SU-DHL-6 (cell line): ENCODE measurements at regions not wholly inside any gene's neighbourhood (a gene's known extent, or its start where the extent isn't known, plus 50 kb on each side); places are given as distances from the start of the nearest gene placed in this dataset.

Source experiments
- H2AFZ ChIP-seq: fragments of 200-600 bp; sonication (generic); 2 replicates; pipeline ENCODE4 v1.6.1; 2014; ENCODE audit warnings: low read depth, mild to moderate bottlenecking, moderate library complexity, mixed read lengths, antibody characterized with exemption, low read length; ENCODE audit not compliant: severe bottlenecking
- H3F3A ChIP-seq: fragments of 200-600 bp; shearing (Covaris generic); 2 replicates; pipeline ENCODE4 v1.6.0; 2016; ENCODE audit warnings: antibody characterized with exemption, mild to moderate bottlenecking; ENCODE audit not compliant: insufficient read depth
- H3K27ac ChIP-seq: fragments of 200-600 bp; sonication (generic); 2 replicates; pipeline ENCODE4 v1.5.1; 2016; ENCODE audit warnings: low read depth, mild to moderate bottlenecking, low read length, moderate library complexity, mixed read lengths
- H3K27me3 ChIP-seq: fragments of 200-600 bp; sonication (generic), shearing (Covaris generic); 2 replicates; pipeline ENCODE4 v1.6.0; 2014; ENCODE audit warnings: mild to moderate bottlenecking, low read length
- H3K36me3 ChIP-seq: fragments of 200-600 bp; sonication (generic); 2 replicates; pipeline ENCODE4 v1.6.1; 2014; ENCODE audit warnings: mild to moderate bottlenecking, low read length, mixed read lengths
- H3K4me2 ChIP-seq: fragments of 300-600, 200-600 bp; shearing (Covaris generic), sonication (generic); 2 replicates; pipeline ENCODE4 v1.6.0; 2014; ENCODE audit warnings: low read length, low read depth, mild to moderate bottlenecking; ENCODE audit not compliant: poor library complexity, severe bottlenecking
- H3K4me3 ChIP-seq: fragments of 200-600 bp; sonication (generic); 2 replicates; pipeline ENCODE4 v1.5.1; 2014; ENCODE audit warnings: antibody characterized with exemption, low read length, mild to moderate bottlenecking, mixed read lengths; ENCODE audit not compliant: insufficient read depth, poor library complexity, severe bottlenecking
- H3K79me2 ChIP-seq: fragments of 200-600 bp; sonication (generic); 2 replicates; pipeline ENCODE4 v1.6.1; 2014; ENCODE audit warnings: mild to moderate bottlenecking, low read length, moderate library complexity; ENCODE audit not compliant: insufficient read depth
- H3K9ac ChIP-seq: fragments of 200-600 bp; sonication (generic); 2 replicates; pipeline ENCODE4 v1.7.0; 2014; ENCODE audit warnings: mild to moderate bottlenecking, low read length
- H3K9me2 ChIP-seq: fragments of 200-600 bp; sonication (generic); replicated peaks from 2 replicates; pipeline ENCODE4 v1.6.1; 2014; ENCODE audit warnings: low read length; ENCODE audit not compliant: insufficient read depth
- H3K9me3 ChIP-seq: fragments of 200-600 bp; sonication (generic); 2 replicates; pipeline ENCODE4 v1.6.1; 2014; ENCODE audit warnings: low read length, mixed read lengths; ENCODE audit not compliant: insufficient read depth
- H4K20me1 ChIP-seq: fragments of 200-600 bp; sonication (generic); 2 replicates; pipeline ENCODE4 v1.6.1; 2014; ENCODE audit warnings: low read depth, mild to moderate bottlenecking, antibody characterized with exemption, low read length, moderate library complexity, mixed read lengths
- CTCF ChIP-seq: fragments of 200-600 bp; sonication (generic); IDR thresholded peaks from one replicate; pipeline ENCODE4 v1.5.1; 2017; ENCODE audit warnings: antibody characterized with exemption, mild to moderate bottlenecking, low read length, moderate library complexity; ENCODE audit not compliant: insufficient read depth, poor library complexity, severe bottlenecking
- EZH2phosphoT487 ChIP-seq: fragments of 200-600 bp; sonication (generic), shearing (Covaris generic); conservative IDR thresholded peaks from 2 replicates; pipeline ENCODE4 v1.6.1; 2018; ENCODE audit warnings: mild to moderate bottlenecking, antibody characterized with exemption, low read length, moderate library complexity, mixed read lengths

- Histone ChIP-seq H3F3A (no peaks in the 10 kb centered on the region), H3K4me3 (no peak overlapping the region), H3K9me2 (no peaks in the 10 kb centered on the region), H2AFZ (no peak overlapping the region), H4K20me1 (no peaks in the 10 kb centered on the region), H3K27ac (no peak overlapping the region), H3K79me2 (no peaks in the 10 kb centered on the region), H3K4me2 (no peak overlapping the region), H3K9ac (no peak overlapping the region), H3K27me3 (no peaks in the 10 kb centered on the region), H3K36me3 (no peaks in the 10 kb centered on the region), H3K9me3 (no peaks in the 10 kb centered on the region; the same call in 1 of the 2 replicates)
- TF ChIP-seq EZH2phosphoT487 (no peak), CTCF (no peak)
Observed at GRCh38 chr3:87046241-87046640, 55.3 kb upstream of the VGLL3 start.

GRCh38 chr3:87045473-87045872, 54.5 kb upstream of the VGLL3 start:
- Histone ChIP-seq H3K4me2 (no peak overlapping the region), H3F3A (no peaks in the 10 kb centered on the region), H3K9ac (no peak overlapping the region), H3K9me3 (no peaks in the 10 kb centered on the region; the same call in 1 of the 2 replicates), H3K27me3 (no peaks in the 10 kb centered on the region), H2AFZ (no peak overlapping the region), H3K36me3 (no peaks in the 10 kb centered on the region), H3K4me3 (no peak overlapping the region), H3K79me2 (no peaks in the 10 kb centered on the region), H3K9me2 (no peaks in the 10 kb centered on the region), H3K27ac (no peak overlapping the region), H4K20me1 (no peaks in the 10 kb centered on the region)
- no peak for TF ChIP-seq CTCF

GRCh38 chr3:87044846-87045245, 53.9 kb upstream of the VGLL3 start:
- no peaks in the 10 kb centered on the region for H3K36me3 ChIP-seq
- no peaks in the 10 kb centered on the region for H3K79me2 ChIP-seq
- H2AFZ ChIP-seq: no peak overlapping the region

More at GRCh38 chr3:87044846-87045245, 53.9 kb upstream of the VGLL3 start:
- Histone ChIP-seq H3K9me3 (no peaks in the 10 kb centered on the region; the same call in 1 of the 2 replicates), H3K9ac (no peak overlapping the region), H3F3A (no peaks in the 10 kb centered on the region), H3K4me3 (no peak overlapping the region), H3K27ac (no peak overlapping the region), H3K27me3 (no peaks in the 10 kb centered on the region), H4K20me1 (no peaks in the 10 kb centered on the region), H3K9me2 (no peaks in the 10 kb centered on the region), H3K4me2 (no peak overlapping the region)
- TF ChIP-seq EZH2phosphoT487: no peak
- no peak for TF ChIP-seq CTCF
